ENCODE measurements at regions not wholly inside any gene's neighbourhood (a gene's known extent, or its start where the extent isn't known, plus 50 kb on each side); places are given as distances from the start of the nearest gene placed in this dataset.
"Not testable (repeated sequence)": the region's sequence is repeated elsewhere in the genome, so short reads cannot be mapped to it uniquely, and the experiment has no call there.

GRCh38 chrY:12448561-12448960 lies 252.5 kb upstream of the USP9Y start:
- DNase-seq (ENCODE audit: low read depth) = not testable (repeated sequence)

GRCh38 chrY:12453318-12453717 lies 247.7 kb upstream of the USP9Y start:
- DNase-seq (ENCODE audit: low read depth) = not testable (repeated sequence)

- no peak for DNase-seq (ENCODE audit: low read depth)
Observed at GRCh38 chrY:12459965-12460364, 241.1 kb upstream of the USP9Y start.

- DNase-seq (ENCODE audit: low read depth) = no peak
Observed at GRCh38 chrY:12464155-12464554, 236.9 kb upstream of the USP9Y start.

GRCh38 chrY:12465706-12466105 lies 235.3 kb upstream of the USP9Y start:
- DNase-seq (ENCODE audit: low read depth) = no peak

GRCh38 chrY:12469081-12469480 lies 231.9 kb upstream of the USP9Y start:
- DNase-seq (ENCODE audit: low read depth) = peak; percentile 92

GRCh38 chrY:12474472-12474871 lies 226.6 kb upstream of the USP9Y start:
- DNase-seq (ENCODE audit: low read depth) = no peak

GRCh38 chrY:12479382-12479781 lies 221.6 kb upstream of the USP9Y start:
- peak; percentile 70 for DNase-seq (ENCODE audit: low read depth)

- no peak for DNase-seq (ENCODE audit: low read depth)
Observed at GRCh38 chrY:12483394-12483793, 217.6 kb upstream of the USP9Y start.

GRCh38 chrY:12490558-12491209 lies 210.3 kb upstream of the USP9Y start:
- peak; percentile 72 for DNase-seq (ENCODE audit: low read depth)

- no peak for DNase-seq (ENCODE audit: low read depth)
Observed at GRCh38 chrY:12492218-12492617, 208.8 kb upstream of the USP9Y start.

GRCh38 chrY:12496007-12496406 lies 205.0 kb upstream of the USP9Y start:
- no peak for DNase-seq (ENCODE audit: low read depth)

- DNase-seq (ENCODE audit: low read depth) = no peak
Observed at GRCh38 chrY:12500096-12500495, 200.9 kb upstream of the USP9Y start.

GRCh38 chrY:12504028-12504427 lies 197.0 kb upstream of the USP9Y start:
- peak; percentile 85 for DNase-seq (ENCODE audit: low read depth)

- no peak for DNase-seq (ENCODE audit: low read depth)
Observed at GRCh38 chrY:12517338-12517737, 183.7 kb upstream of the USP9Y start.

- DNase-seq (ENCODE audit: low read depth) = no peak
Observed at GRCh38 chrY:12525206-12525605, 175.8 kb upstream of the USP9Y start.

GRCh38 chrY:12526362-12527063 lies 174.5 kb upstream of the USP9Y start:
- DNase-seq (ENCODE audit: low read depth) = no peak

GRCh38 chrY:12537226-12537854 lies 163.7 kb upstream of the USP9Y start:
- DNase-seq (ENCODE audit: low read depth) = no peak

- no peak for DNase-seq (ENCODE audit: low read depth)
Observed at GRCh38 chrY:12546746-12547420, 154.1 kb upstream of the USP9Y start.

- DNase-seq (ENCODE audit: low read depth) = peak; percentile 93
Observed at GRCh38 chrY:12552471-12553283, 148.4 kb upstream of the USP9Y start.

- peak; percentile 86 for DNase-seq (ENCODE audit: low read depth)
Observed at GRCh38 chrY:12553909-12554308, 147.1 kb upstream of the USP9Y start.
